ENCODE measurements at regions not wholly inside any gene's neighbourhood (a gene's known extent, or its start where the extent isn't known, plus 50 kb on each side); places are given as distances from the start of the nearest gene placed in this dataset.

DNA sequence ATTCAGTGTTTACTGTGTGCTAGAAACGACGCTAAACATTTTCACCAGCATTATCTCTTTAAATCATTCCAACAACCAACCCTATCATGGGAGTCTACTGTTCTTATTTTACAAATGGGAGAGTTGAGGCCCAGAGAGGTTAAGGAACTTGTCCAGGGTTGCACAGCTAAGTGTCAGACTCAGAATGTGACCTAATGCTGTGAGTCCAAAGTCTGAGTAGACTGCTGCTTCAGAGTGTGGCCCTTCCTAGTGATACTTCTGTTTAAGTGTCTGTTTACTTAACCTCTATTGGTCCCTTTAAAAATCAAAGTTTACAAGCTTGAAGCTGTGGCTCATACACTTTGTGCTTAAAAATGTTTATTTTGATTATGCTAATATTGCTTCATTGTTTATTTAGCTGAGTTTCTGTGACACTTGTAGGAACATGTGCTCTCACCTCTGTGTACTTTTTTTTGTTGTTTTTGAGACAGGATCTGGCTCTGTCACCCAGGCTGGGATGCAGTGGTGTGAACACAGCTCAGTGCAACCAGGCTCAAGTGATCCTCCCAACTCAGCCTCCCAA, 84.4 kb upstream of the SYPL1 start:
- no peak for DNase-seq

GRCh38 chr7:106193661-106194060, 81.5 kb upstream of the SYPL1 start:
- no peak for DNase-seq

DNA sequence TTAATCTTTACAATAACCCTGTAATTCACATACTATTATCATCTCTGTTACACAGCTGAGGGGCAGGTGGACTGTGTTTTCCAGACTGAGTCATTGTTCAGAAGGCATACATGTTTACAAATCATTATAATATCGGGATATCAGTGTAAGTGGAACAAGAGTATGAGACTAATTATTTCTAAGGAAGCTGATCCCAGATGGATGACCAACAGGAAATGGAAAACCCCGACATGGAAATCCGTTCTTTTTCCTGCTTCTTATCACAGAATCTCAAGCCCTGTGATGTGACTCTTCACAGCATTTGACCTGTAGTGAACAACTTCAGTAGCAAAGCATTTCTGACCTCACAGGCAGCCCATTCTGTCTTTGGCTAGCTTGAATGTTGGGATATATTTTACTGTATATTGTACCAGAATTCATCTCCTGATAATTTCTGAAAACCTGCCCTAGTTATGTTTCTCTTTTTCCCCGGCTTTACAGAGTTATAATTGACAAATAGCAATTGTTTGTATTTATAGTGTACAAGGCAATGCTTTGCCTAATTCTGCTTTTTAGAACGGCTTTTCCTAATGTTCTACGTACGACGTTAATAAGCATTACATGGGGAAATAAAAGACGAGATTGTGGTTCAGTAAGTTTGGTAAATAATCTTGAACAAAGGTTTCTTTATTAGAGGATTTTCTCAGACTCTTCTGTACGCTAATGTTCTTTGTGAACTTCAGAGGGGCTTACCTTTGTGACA, 78.6 kb upstream of the SYPL1 start:
- no peak for DNase-seq

GRCh38 chr7:106187613-106188350, 75.7 kb upstream of the SYPL1 start:
- no peak for DNase-seq

- DNase-seq = no peak
Observed at GRCh38 chr7:106185719-106186118, 73.6 kb upstream of the SYPL1 start.

DNA sequence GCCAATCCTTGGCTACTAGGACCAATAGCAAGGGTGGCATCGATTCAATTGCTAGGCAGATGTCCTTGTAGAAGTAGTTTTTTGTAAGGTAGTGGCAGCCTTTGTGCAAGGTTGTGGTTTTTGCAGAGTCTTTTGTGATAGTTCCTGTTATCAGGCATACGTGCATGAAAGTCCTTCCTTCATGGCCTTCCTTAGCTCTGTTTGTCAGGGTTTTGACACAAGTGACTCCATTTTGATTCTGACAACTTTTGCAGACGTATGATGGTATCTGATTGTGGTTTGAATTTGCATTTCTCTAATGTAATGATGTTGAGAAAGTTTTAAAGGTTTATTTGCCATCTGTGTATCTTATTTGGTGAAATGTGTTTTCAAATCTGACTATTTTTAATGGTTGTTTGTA, 71.8 kb upstream of the SYPL1 start:
- DNase-seq = no peak

- DNase-seq = no peak
Observed at GRCh38 chr7:106182904-106183303, 70.8 kb upstream of the SYPL1 start.

DNA sequence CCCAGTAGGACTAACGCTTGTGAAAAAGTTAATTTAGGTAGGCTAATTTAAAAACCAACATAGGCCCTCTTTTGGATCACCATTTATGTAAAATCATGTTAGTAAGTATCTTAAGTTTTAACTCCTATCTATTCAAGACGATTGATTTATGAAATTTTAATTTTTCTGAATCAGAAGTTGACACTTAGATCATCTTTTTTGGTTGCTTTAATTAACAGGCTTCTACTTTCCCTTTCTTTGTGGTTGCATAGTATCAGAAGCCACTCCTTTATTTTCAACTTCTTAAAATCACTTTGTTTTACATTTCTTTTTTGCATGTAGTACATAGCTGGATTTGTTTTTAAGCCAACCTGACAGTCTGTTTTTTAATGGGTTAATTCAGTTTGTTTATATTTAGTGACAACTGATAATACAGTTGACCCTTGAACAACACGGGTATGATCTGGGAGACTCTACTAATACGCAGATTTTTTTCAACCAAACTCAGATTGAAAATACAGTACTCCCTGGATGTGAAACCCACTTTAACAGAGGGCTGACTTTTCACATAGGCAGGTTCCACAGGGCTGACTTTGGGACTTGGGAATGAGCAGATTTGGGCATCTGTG, 69.7 kb upstream of the SYPL1 start:
- no peak for DNase-seq

- DNase-seq = no peak
Observed at GRCh38 chr7:106180721-106181120, 68.6 kb upstream of the SYPL1 start.

GRCh38 chr7:106179256-106179655, 67.1 kb upstream of the SYPL1 start:
- no peak for DNase-seq

GRCh38 chr7:106178593-106179134, 66.6 kb upstream of the SYPL1 start:
- DNase-seq = peak; percentile 32

GRCh38 chr7:106177738-106178592, 65.9 kb upstream of the SYPL1 start:
- no peak for DNase-seq

GRCh38 chr7:106177300-106177690, 65.2 kb upstream of the SYPL1 start:
- no peak for DNase-seq

DNA sequence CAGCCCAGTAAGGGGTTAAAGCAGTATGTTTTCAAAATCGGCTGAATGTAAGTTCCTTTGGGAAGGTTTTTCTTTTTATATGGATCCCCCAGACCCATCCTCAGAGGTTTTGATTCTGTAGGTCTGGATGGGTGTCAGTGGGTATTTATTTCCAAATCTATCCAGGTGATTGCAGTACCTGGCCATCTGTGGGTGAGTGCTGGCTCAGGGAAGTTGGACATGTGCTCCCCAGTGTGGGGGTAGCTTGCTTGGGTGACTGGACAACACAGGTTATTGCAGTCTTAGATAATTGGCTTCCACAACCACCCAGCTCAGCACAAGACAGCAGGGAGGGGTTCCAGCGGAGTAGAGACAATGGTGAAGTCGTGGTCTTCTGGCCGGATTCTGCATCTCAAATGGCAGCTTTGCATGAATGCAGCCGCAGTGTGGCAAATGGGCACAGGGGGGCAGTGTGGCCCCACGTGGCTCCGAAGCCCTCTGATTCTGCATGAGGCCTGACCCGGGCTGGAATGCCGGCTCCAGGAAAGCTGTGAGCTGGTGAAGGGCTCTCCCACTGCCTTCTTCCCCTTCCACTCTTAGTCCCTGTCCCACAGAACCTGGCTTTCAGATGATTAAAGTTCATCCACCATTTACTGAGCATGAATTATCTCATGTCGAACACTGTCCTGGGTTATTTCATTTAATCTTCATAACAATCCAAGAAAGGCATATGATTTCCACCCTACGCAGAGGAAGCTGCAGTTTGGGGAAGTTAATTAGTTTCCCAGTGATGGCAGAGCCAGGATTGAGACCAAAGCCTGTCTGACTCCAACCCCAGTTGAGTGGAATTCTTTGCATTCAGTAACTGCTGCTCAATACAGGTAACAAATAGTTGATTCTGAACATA, 64.5 kb upstream of the SYPL1 start:
- DNase-seq = peak; percentile 74

GRCh38 chr7:106175507-106175906, 63.4 kb upstream of the SYPL1 start:
- DNase-seq = no peak

- DNase-seq = no peak
Observed at GRCh38 chr7:106170651-106171050, 58.5 kb upstream of the SYPL1 start.

- DNase-seq = no peak
Observed at GRCh38 chr7:106169821-106170610, 57.9 kb upstream of the SYPL1 start.

GRCh38 chr7:106167439-106168136, 55.5 kb upstream of the SYPL1 start:
- DNase-seq = no peak

- peak; percentile 78 for DNase-seq
Observed at GRCh38 chr7:106166651-106167342, 54.7 kb upstream of the SYPL1 start.

All from fibroblast of skin of scalp (primary cell).